SK-N-SH treated with all-trans-retinoic acid at 6 μM for 48 hours (cell line): ENCODE measurements at regions not wholly inside any gene's neighbourhood (a gene's known extent, or its start where the extent isn't known, plus 50 kb on each side); places are given as distances from the start of the nearest gene placed in this dataset.

Experiments
- ATAC-seq: fragments of 200-7000 bp; cut with Tn5 transposase; 3 replicates; pipeline ENCODE4 v1.9.1; 2020; ENCODE audit warnings: mild to moderate bottlenecking, moderate library complexity
- ARNTL ChIP-seq: fragments of 450-650 bp; formaldehyde crosslinking; IDR thresholded peaks from 2 replicates; pipeline ENCODE4 v1.5.0; 2020; ENCODE audit warnings: low read depth, mild to moderate bottlenecking, moderate library complexity, borderline replicate concordance
- CSDC2 ChIP-seq: fragments of 250-450 bp; sonication (Bioruptor Pico); IDR thresholded peaks from 2 replicates; pipeline ENCODE4 v1.5.0; 2020; ENCODE audit warnings: mild to moderate bottlenecking, moderate library complexity
- ESRRG ChIP-seq: fragments of 250-450 bp; sonication (Bioruptor Pico); IDR thresholded peaks from 2 replicates; pipeline ENCODE4 v1.6.1; 2021; ENCODE audit warnings: mild to moderate bottlenecking
- GLIS3 ChIP-seq: fragments of 250-450 bp; sonication (Bioruptor Pico); IDR thresholded peaks from 2 replicates; pipeline ENCODE4 v1.5.0; 2020; ENCODE audit warnings: mild to moderate bottlenecking, moderate library complexity
- ISL1 ChIP-seq: fragments of 250-450 bp; sonication (Bioruptor Pico); IDR thresholded peaks from 2 replicates; pipeline ENCODE4 v2.1.2; 2022; ENCODE audit warnings: mild to moderate bottlenecking, moderate library complexity
- OSR1 ChIP-seq: fragments of 250-450 bp; sonication (Bioruptor Pico); IDR thresholded peaks from 2 replicates; pipeline ENCODE4 v1.8.0; 2022; ENCODE audit warnings: moderate library complexity, mild to moderate bottlenecking, inconsistent platforms
- PATZ1 ChIP-seq: fragments of 250-450 bp; sonication (Bioruptor Pico); IDR thresholded peaks from 2 replicates; pipeline ENCODE4 v1.8.0; 2020; ENCODE audit warnings: mild to moderate bottlenecking, moderate library complexity, borderline replicate concordance
- POU6F1 ChIP-seq: fragments of 250-450 bp; sonication (Bioruptor Pico); IDR thresholded peaks from 2 replicates; pipeline ENCODE4 v1.8.0; 2021; ENCODE audit warnings: low read depth, mild to moderate bottlenecking, moderate library complexity, borderline replicate concordance
- PPARA ChIP-seq: fragments of 250-450 bp; sonication (Bioruptor Pico); IDR thresholded peaks from 2 replicates; pipeline ENCODE4 v1.5.0; 2020; ENCODE audit warnings: mild to moderate bottlenecking, borderline replicate concordance
- RARB ChIP-seq: fragments of 250-450 bp; sonication (Bioruptor Pico); IDR thresholded peaks from 2 replicates; pipeline ENCODE4 v1.8.0; 2021; ENCODE audit warnings: mild to moderate bottlenecking, moderate library complexity
- SNAI2 ChIP-seq: fragments of 250-450 bp; sonication (Bioruptor Pico); IDR thresholded peaks from 2 replicates; pipeline ENCODE4 v1.5.0; 2020; ENCODE audit warnings: mild to moderate bottlenecking, moderate library complexity
- TCF4 ChIP-seq: fragments of 250-450 bp; sonication (Bioruptor Pico); IDR thresholded peaks from 2 replicates; pipeline ENCODE4 v1.8.0; 2021; ENCODE audit warnings: mild to moderate bottlenecking, moderate library complexity, borderline replicate concordance
- TOX ChIP-seq: fragments of 250-450 bp; sonication (Bioruptor Pico); IDR thresholded peaks from 2 replicates; pipeline ENCODE4 v1.8.0; 2021; ENCODE audit warnings: mild to moderate bottlenecking, moderate library complexity, borderline replicate concordance
- TSHZ2 ChIP-seq: fragments of 250-450 bp; sonication (Bioruptor Pico); IDR thresholded peaks from 2 replicates; pipeline ENCODE4 v1.5.0; 2020; ENCODE audit warnings: mild to moderate bottlenecking, moderate library complexity
- ZC3H10 ChIP-seq: fragments of 250-450 bp; sonication (Bioruptor Pico); IDR thresholded peaks from 2 replicates; pipeline ENCODE4 v1.5.1; 2021; ENCODE audit warnings: mild to moderate bottlenecking, moderate library complexity
- ZFP3 ChIP-seq: fragments of 250-450 bp; sonication (Bioruptor Pico); IDR thresholded peaks from 2 replicates; pipeline ENCODE4 v1.5.0; 2020; ENCODE audit warnings: mild to moderate bottlenecking, moderate library complexity
- ZNF565 ChIP-seq: fragments of 450-650 bp; formaldehyde crosslinking; conservative IDR thresholded peaks from 2 replicates; pipeline ENCODE4 v1.5.0; 2020; ENCODE audit warnings: low read depth, mild to moderate bottlenecking, moderate library complexity
- ZNF70 ChIP-seq: fragments of 450-650 bp; formaldehyde crosslinking; IDR thresholded peaks from 2 replicates; pipeline ENCODE4 v1.5.0; 2020; ENCODE audit warnings: mild to moderate bottlenecking, moderate library complexity
- ZNF8 ChIP-seq: fragments of 450-650 bp; formaldehyde crosslinking; IDR thresholded peaks from 2 replicates; pipeline ENCODE4 v1.5.0; 2020; ENCODE audit warnings: mild to moderate bottlenecking, moderate library complexity
- TF ChIP-seq, protein P1 (sequence below): fragments of 250-450 bp; sonication (Bioruptor Pico); IDR thresholded peaks from 2 replicates; pipeline ENCODE4 v1.5.1; 2021; ENCODE audit warnings: mild to moderate bottlenecking, moderate library complexity

DNA sequence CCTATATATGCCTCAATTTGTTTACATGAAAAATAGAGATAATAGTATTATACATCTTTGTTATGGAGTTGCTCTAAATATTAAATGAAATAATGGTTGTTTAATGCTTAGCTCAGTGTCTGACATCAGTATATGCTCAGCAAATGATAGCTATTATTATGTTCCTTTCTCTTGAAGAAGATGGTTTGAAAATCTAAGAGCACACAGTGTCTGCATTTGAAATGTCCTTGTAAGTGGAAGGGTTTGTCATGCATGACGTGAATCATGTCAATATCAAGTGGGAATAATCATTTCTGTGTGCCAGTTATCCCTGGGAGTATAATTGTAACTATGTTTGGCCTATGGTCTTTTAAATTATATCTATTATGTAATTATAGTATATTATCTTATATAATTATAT is 377.5 kb upstream of the SORCS1 start:
- TF ChIP-seq ZNF8 (CRISPR knock-in tag): no peak
- TF ChIP-seq PPARA (CRISPR knock-in tag): no peak
- no peak for TF ChIP-seq OSR1 (CRISPR knock-in tag)
- TF ChIP-seq ISL1 (CRISPR knock-in tag): no peak
- no peak for TF ChIP-seq ZNF565
- TF ChIP-seq RARB (CRISPR knock-in tag): no peak
- no peak for TF ChIP-seq CSDC2
- no peak for TF ChIP-seq PATZ1 (CRISPR knock-in tag)
- TF ChIP-seq, protein P1, sequence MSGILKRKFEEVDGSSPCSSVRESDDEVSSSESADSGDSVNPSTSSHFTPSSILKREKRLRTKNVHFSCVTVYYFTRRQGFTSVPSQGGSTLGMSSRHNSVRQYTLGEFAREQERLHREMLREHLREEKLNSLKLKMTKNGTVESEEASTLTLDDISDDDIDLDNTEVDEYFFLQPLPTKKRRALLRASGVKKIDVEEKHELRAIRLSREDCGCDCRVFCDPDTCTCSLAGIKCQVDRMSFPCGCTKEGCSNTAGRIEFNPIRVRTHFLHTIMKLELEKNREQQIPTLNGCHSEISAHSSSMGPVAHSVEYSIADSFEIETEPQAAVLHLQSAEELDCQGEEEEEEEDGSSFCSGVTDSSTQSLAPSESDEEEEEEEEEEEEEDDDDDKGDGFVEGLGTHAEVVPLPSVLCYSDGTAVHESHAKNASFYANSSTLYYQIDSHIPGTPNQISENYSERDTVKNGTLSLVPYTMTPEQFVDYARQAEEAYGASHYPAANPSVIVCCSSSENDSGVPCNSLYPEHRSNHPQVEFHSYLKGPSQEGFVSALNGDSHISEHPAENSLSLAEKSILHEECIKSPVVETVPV: no peak
- no peak for TF ChIP-seq POU6F1

DNA sequence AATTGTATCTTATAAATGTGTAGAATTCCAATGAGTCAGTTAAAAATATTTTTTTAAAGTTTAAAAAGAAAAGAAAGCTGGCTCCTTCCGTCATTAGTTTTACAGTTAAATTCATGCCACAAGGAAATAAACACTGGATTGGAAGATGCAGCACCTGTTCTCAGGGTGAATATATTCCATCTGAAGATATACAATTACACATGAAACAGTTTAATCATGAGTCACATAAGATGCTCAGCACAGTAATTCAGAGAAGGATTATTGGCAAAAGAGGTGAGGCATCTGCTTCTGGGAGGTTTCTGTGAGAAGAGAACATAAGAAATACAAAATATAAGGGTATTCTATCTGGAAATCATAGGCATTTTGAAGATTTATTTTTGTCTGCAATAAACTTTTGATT is 376.5 kb upstream of the SORCS1 start:
- ATAC-seq: no peak

More for the DNA sequence above, 377.5 kb upstream of the SORCS1 start:
- ATAC-seq: no peak

DNA sequence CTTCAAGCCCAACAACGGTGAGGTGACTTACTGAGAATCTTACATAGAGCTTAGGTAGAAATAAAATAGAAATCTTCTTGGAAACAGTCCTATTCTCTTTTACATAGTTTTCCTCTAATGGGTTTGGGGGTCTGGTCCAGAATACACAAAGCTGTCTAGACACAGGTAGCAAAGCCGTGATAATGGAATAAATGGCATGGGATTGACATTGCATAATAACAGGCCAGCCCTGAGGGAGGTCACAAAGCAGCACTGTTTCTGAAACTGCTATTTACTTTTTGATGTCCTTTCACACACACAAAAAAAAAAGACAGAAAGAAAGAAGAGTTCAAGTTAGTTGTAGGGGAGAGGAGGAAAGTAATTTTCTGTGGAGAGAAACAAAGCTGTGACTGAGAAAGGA is 364.8 kb upstream of the SORCS1 start:
- ATAC-seq: no peak
- TF ChIP-seq CSDC2: no peak
- TF ChIP-seq ARNTL (CRISPR knock-in tag): no peak

More for the DNA sequence above, 376.5 kb upstream of the SORCS1 start:
- no peak for TF ChIP-seq GLIS3 (CRISPR knock-in tag)
- no peak for TF ChIP-seq RARB (CRISPR knock-in tag)
- no peak for TF ChIP-seq ZNF8 (CRISPR knock-in tag)

DNA sequence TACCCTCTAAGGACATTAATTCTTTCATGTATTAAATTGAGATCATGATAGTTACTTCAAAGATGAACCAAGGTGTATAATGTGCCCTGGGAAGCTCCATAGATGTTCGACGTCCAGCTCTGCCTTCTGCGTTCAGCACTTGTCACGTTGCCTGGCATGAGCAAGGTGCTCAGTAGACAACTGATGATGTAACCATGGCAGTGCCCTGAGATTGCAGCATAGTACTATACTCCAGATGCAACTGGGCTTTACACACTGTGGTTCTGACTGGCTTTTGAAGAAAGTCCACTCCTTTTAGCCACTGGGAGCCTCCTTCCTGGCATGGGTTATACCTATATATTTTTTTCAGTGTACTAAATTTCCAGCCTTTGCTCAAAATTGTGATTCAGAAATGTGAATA is 355.8 kb upstream of the SORCS1 start:
- TF ChIP-seq PATZ1 (CRISPR knock-in tag) (no peak), ZC3H10 (CRISPR knock-in tag) (no peak), RARB (CRISPR knock-in tag) (no peak), TCF4 (CRISPR knock-in tag) (no peak), ISL1 (CRISPR knock-in tag) (no peak), ZNF565 (no peak), OSR1 (CRISPR knock-in tag) (no peak), CSDC2 (no peak), TSHZ2 (CRISPR knock-in tag) (no peak), ZFP3 (CRISPR knock-in tag) (no peak), ZNF70 (CRISPR knock-in tag) (no peak), ESRRG (CRISPR knock-in tag) (no peak), ZNF8 (CRISPR knock-in tag) (no peak), TOX (CRISPR knock-in tag) (no peak), ARNTL (CRISPR knock-in tag) (no peak), GLIS3 (CRISPR knock-in tag) (no peak), SNAI2 (CRISPR knock-in tag) (no peak)
- TF ChIP-seq, protein P1: no peak
- no peak for ATAC-seq
